T47D (cell line): ENCODE measurements at regions not wholly inside any gene's neighbourhood (a gene's known extent, or its start where the extent isn't known, plus 50 kb on each side); places are given as distances from the start of the nearest gene placed in this dataset.

Experiments used
- DNase-seq, 2 experiments: peaks; one replicate each; pipeline versions ENCODE4 v3.0.0 to v3.0.0-alpha.2; 2011 to 2012; ENCODE audit warnings: low read depth in 1 of 2, low spot score in 1 of 2
- JUND ChIP-seq: IDR thresholded peaks from 2 replicates; pipeline ENCODE4 v1.6.1; 2012; ENCODE audit warnings: low read depth
- in situ Hi-C: cut with HindIII; loops from 2 replicates; pipeline ENCODE4 v1.10.0; 2016; ENCODE audit warnings: low sequenced_read_pairs, low pct_unique_long_range_greater_than_20kb

GRCh38 chr7:124322561-124322960 lies 289.7 kb upstream of the TMEM229A start:
- no peak for TF ChIP-seq JUND
- no peak for DNase-seq
- in situ Hi-C loops: no loop called here

- TF ChIP-seq JUND: no peak
- no peak for DNase-seq
- in situ Hi-C loops: no loop called here
Observed at GRCh38 chr7:124318721-124319450, 286.0 kb upstream of the TMEM229A start.

GRCh38 chr7:124310934-124311390 lies 278.1 kb upstream of the TMEM229A start:
- TF ChIP-seq JUND: no peak
- no peak for DNase-seq
- in situ Hi-C loops: no loop called here

- no peak for DNase-seq
- no peak for TF ChIP-seq JUND
- in situ Hi-C loops: no loop called here
Observed at GRCh38 chr7:124308384-124308783, 275.5 kb upstream of the TMEM229A start.

GRCh38 chr7:124295289-124295688 lies 262.4 kb upstream of the TMEM229A start:
- TF ChIP-seq JUND: no peak
- no peak for DNase-seq
- in situ Hi-C loops: no loop called here

- no peak for TF ChIP-seq JUND
- DNase-seq: no peak
- in situ Hi-C loops: no loop called here
Observed at GRCh38 chr7:124284937-124285336, 252.1 kb upstream of the TMEM229A start.

GRCh38 chr7:124276005-124276622 lies 243.2 kb upstream of the TMEM229A start:
- in situ Hi-C loops: no loop called here
- DNase-seq: peak in 1 of 2 experiments; percentile 35
- no peak for TF ChIP-seq JUND

GRCh38 chr7:124275411-124275810 lies 242.5 kb upstream of the TMEM229A start:
- DNase-seq: no peak
- no peak for TF ChIP-seq JUND
- in situ Hi-C loops: no loop called here

GRCh38 chr7:124269774-124270173 lies 236.9 kb upstream of the TMEM229A start:
- in situ Hi-C loops: no loop called here
- no peak for TF ChIP-seq JUND
- DNase-seq: no peak

- in situ Hi-C loops: no loop called here
- TF ChIP-seq JUND: no peak
- no peak for DNase-seq
Observed at GRCh38 chr7:124267154-124267553, 234.3 kb upstream of the TMEM229A start.

- in situ Hi-C loops: no loop called here
- DNase-seq: peak in 1 of 2 experiments; percentile 4
- no peak for TF ChIP-seq JUND
Observed at GRCh38 chr7:124263232-124263827, 230.5 kb upstream of the TMEM229A start.

GRCh38 chr7:124261710-124262109 lies 228.8 kb upstream of the TMEM229A start:
- in situ Hi-C loops: no loop called here
- no peak for TF ChIP-seq JUND
- DNase-seq: no peak

- in situ Hi-C loops: no loop called here
- DNase-seq: no peak
- no peak for TF ChIP-seq JUND
Observed at GRCh38 chr7:124257638-124258308, 224.9 kb upstream of the TMEM229A start.
